ENCODE measurements at regions not wholly inside any gene's neighbourhood (a gene's known extent, or its start where the extent isn't known, plus 50 kb on each side); places are given as distances from the start of the nearest gene placed in this dataset.

DNA sequence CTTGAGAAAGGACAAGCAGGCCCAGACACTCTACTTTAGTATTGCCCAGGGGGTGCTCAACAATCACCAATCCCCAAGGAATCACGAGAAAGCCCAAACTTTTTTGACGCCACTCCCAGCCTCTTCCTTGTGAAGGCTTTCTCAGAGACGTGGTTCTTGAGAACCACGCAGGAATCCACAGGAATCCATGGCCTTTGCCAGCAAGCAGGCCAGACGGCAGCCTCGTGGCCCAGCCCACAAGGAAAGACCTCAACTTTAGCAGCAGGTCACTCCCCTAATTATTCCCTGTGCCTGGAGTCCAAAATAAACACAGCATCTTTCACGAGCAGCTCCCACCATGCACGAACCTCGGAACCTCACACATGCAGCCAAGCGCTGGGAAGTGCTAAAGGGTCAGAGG lies 104.2 kb downstream of the WT1 start:
- H3K36me3 ChIP-seq (ENCODE audit: control insufficient read depth in 4 of 4, insufficient read depth in 3 of 4, low read depth in 1 of 4, low read length in 3 of 4) = no peaks in the 10 kb centered on the region
- TF ChIP-seq, protein P1, sequence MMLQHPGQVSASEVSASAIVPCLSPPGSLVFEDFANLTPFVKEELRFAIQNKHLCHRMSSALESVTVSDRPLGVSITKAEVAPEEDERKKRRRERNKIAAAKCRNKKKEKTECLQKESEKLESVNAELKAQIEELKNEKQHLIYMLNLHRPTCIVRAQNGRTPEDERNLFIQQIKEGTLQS (IDR thresholded peaks at IDR 0.05) = no peak
- TF ChIP-seq HNF4G (IDR thresholded peaks at IDR 0.05) (no peak), YY1 (IDR thresholded peaks at IDR 0.05) (no peak), RXRA (IDR thresholded peaks at IDR 0.05) (peak in 1 of 2 donors; percentile 9)
- H3K27me3 ChIP-seq (ENCODE audit: control insufficient read depth in 4 of 4, insufficient read depth in 4 of 4, low read length in 3 of 4) = no peaks in the 10 kb centered on the region
- H3K9me3 ChIP-seq (ENCODE audit: control insufficient read depth in 4 of 4, low read length in 3 of 4) = peaks cover 0 to 3% (median 3%) of the 10 kb centered on the region in 4 donors
- H3K4me3 ChIP-seq (ENCODE audit: low read depth in 1 of 3, low read length in 3 of 3) = no peak overlapping the region
- peaks cover 0 to 11% (median 2%) of the 10 kb centered on the region in 4 donors for H3K4me1 ChIP-seq (ENCODE audit: control insufficient read depth in 4 of 4, insufficient read depth in 4 of 4, low read length in 3 of 4)
- WGBS = 60% methylated on average over 10 of the region's 10 CpGs
- H3K9ac ChIP-seq (ENCODE audit: low read depth in 1 of 2, low read length in 2 of 2) = no peak overlapping the region
- DNase-seq (ENCODE audit: low spot score) = no peak
- no peak overlapping the region for H3K27ac ChIP-seq (ENCODE audit: low read depth in 1 of 2, low read length in 2 of 2)

DNA sequence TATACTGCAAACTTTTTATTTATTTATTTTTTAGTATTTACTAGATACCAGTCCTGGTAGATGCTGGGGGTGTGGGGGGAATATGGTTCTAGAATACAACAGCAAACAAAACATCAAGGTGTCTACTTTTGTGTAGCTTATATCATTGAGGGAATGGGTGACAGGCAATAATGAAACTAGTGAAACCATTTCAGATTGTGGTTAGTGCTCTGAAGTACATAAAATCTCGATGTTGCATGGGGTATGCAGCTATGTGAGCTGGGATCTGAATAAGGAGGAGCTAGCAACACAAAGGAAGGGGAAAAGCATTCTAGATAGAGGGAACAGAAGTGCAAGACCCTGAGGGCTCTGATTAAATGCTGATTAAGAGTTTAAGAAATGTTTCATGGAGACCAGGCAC lies 103.5 kb downstream of the WT1 start:
- Histone ChIP-seq H3K4me1 (ENCODE audit: control insufficient read depth in 4 of 4, insufficient read depth in 4 of 4, low read length in 3 of 4) (peaks cover 0 to 11% (median 2%) of the 10 kb centered on the region in 4 donors), H3K27me3 (ENCODE audit: control insufficient read depth in 4 of 4, insufficient read depth in 4 of 4, low read length in 3 of 4) (no peaks in the 10 kb centered on the region), H3K9ac (ENCODE audit: low read depth in 1 of 2, low read length in 2 of 2) (no peak overlapping the region), H3K9me3 (ENCODE audit: control insufficient read depth in 4 of 4, low read length in 3 of 4) (peaks cover 0 to 3% (median 3%) of the 10 kb centered on the region in 4 donors), H3K27ac (ENCODE audit: low read depth in 1 of 2, low read length in 2 of 2) (no peak overlapping the region), H3K4me3 (ENCODE audit: low read depth in 1 of 3, low read length in 3 of 3) (no peak overlapping the region), H3K36me3 (ENCODE audit: control insufficient read depth in 4 of 4, insufficient read depth in 3 of 4, low read depth in 1 of 4, low read length in 3 of 4) (no peaks in the 10 kb centered on the region)
- TF ChIP-seq, protein P2, sequence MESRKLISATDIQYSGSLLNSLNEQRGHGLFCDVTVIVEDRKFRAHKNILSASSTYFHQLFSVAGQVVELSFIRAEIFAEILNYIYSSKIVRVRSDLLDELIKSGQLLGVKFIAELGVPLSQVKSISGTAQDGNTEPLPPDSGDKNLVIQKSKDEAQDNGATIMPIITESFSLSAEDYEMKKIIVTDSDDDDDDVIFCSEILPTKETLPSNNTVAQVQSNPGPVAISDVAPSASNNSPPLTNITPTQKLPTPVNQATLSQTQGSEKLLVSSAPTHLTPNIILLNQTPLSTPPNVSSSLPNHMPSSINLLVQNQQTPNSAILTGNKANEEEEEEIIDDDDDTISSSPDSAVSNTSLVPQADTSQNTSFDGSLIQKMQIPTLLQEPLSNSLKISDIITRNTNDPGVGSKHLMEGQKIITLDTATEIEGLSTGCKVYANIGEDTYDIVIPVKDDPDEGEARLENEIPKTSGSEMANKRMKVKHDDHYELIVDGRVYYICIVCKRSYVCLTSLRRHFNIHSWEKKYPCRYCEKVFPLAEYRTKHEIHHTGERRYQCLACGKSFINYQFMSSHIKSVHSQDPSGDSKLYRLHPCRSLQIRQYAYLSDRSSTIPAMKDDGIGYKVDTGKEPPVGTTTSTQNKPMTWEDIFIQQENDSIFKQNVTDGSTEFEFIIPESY (IDR thresholded peaks at IDR 0.05) = no peak
- TF ChIP-seq, protein P1 (IDR thresholded peaks at IDR 0.05) = no peak
- TF ChIP-seq, protein P3, sequence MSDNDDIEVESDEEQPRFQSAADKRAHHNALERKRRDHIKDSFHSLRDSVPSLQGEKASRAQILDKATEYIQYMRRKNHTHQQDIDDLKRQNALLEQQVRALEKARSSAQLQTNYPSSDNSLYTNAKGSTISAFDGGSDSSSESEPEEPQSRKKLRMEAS (IDR thresholded peaks at IDR 0.05) = no peak
- TF ChIP-seq HNF4A (conservative IDR thresholded peaks at IDR 0.05) (no peak), YY1 (IDR thresholded peaks at IDR 0.05) (no peak), FOXA1 (IDR thresholded peaks at IDR 0.05) (no peak), RXRA (IDR thresholded peaks at IDR 0.05) (no peak), FOXA2 (IDR thresholded peaks at IDR 0.05) (no peak), EGR1 (IDR thresholded peaks at IDR 0.05; ENCODE audit: low read depth in 2 of 2) (no peak), REST (IDR thresholded peaks at IDR 0.05) (no peak), NR2F2 (IDR thresholded peaks at IDR 0.05) (no peak), JUND (IDR thresholded peaks at IDR 0.05) (no peak), GABPA (IDR thresholded peaks at IDR 0.05 in 1 of 2, conservative IDR thresholded peaks at IDR 0.05 in 1 of 2) (no peak), HNF4G (IDR thresholded peaks at IDR 0.05) (no peak), SP1 (IDR thresholded peaks at IDR 0.05) (no peak)
- TF ChIP-seq, protein P4, sequence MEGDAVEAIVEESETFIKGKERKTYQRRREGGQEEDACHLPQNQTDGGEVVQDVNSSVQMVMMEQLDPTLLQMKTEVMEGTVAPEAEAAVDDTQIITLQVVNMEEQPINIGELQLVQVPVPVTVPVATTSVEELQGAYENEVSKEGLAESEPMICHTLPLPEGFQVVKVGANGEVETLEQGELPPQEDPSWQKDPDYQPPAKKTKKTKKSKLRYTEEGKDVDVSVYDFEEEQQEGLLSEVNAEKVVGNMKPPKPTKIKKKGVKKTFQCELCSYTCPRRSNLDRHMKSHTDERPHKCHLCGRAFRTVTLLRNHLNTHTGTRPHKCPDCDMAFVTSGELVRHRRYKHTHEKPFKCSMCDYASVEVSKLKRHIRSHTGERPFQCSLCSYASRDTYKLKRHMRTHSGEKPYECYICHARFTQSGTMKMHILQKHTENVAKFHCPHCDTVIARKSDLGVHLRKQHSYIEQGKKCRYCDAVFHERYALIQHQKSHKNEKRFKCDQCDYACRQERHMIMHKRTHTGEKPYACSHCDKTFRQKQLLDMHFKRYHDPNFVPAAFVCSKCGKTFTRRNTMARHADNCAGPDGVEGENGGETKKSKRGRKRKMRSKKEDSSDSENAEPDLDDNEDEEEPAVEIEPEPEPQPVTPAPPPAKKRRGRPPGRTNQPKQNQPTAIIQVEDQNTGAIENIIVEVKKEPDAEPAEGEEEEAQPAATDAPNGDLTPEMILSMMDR (IDR thresholded peaks at IDR 0.05; ENCODE audit: low read depth, low read length, missing input control) = no peak
- 84% methylated on average over 1 of the region's 1 CpG for WGBS
- no peak for DNase-seq (ENCODE audit: low spot score)

Data from liver (tissue), 8 donors.